K562 (cell line): ENCODE measurements at regions not wholly inside any gene's neighbourhood (a gene's known extent, or its start where the extent isn't known, plus 50 kb on each side); places are given as distances from the start of the nearest gene placed in this dataset.

Experiments
- ATAC-seq: fragments of 200-7000 bp; cut with Tn5 transposase; 3 replicates; pipeline ENCODE4 v1.9.1; 2020; ENCODE audit warnings: moderate library complexity
- BruUV-seq: library from RNA; stranded (reverse); fragments of 400-500 nt; replicated peaks from 2 replicates; lab custom pipeline; 2021; lab: Mats Ljungman, UMichigan
- CTCF ChIA-PET: fragments of 300-600 bp; formaldehyde crosslinking; extraction: SDS; loops from one replicate; lab custom pipeline; 2021; ENCODE audit warnings: low intra/inter-chr PET ratio; lab: Yijun Ruan, JAX
- POLR2A ChIA-PET: fragments of 300-600, 350-650 bp; sonication (Branson Sonifier 250); formaldehyde crosslinking; extraction: SDS; loops from one replicate; lab custom pipeline; 2021; ENCODE audit warnings: antibody characterized with exemption, inconsistent platforms; lab: Yijun Ruan, JAX
- DNase-seq, 4 experiments: peaks; one replicate each; pipeline versions ENCODE4 v3.0.0 to v3.0.0-alpha.2; 2011 to 2018; ENCODE audit warnings: low spot score in 3 of 4, mixed read lengths in 3 of 4; ENCODE audit errors: extremely low read depth in 1 of 4
- FAIRE-seq: peaks from 2 replicates; lab custom pipeline; 2011; peaks lifted over from hg19 to GRCh38; lab: Jason Lieb, UNC
- H2AFZ ChIP-seq: 2 replicates; pipeline ENCODE4 v1.6.0; 2011; ENCODE audit warnings: low read depth, low read length, control low read depth, inconsistent platforms
- H3K27ac ChIP-seq: fragments of 200-600 bp; 3 replicates; pipeline ENCODE4 v1.8.0; 2011; ENCODE audit warnings: low read depth, mild to moderate bottlenecking, control low read depth, inconsistent platforms, low read length, moderate library complexity, mixed read lengths; ENCODE audit errors: extremely low read depth
- H3K27me3 ChIP-seq, 2 experiments: fragments of 300-600 bp in 1 of 2; 2 replicates in 1 of 2; 3 replicates in 1 of 2; pipeline versions ENCODE4 v1.6.0 to v1.8.0; 2011; ENCODE audit warnings: inconsistent platforms in 2 of 2, low read length in 2 of 2, mild to moderate bottlenecking in 1 of 2, mixed read lengths in 1 of 2, moderate library complexity in 1 of 2; ENCODE audit not compliant: control insufficient read depth in 2 of 2, insufficient read depth in 2 of 2
- H3K36me3 ChIP-seq: fragments of 300-600 bp; 3 replicates; pipeline ENCODE4 v1.8.0; 2011; ENCODE audit warnings: mild to moderate bottlenecking, low read length, inconsistent platforms; ENCODE audit not compliant: control insufficient read depth, insufficient read depth
- H3K4me1 ChIP-seq, 2 experiments: fragments of 200-600 bp in 1 of 2; replicated peaks in 1 of 2; 2 replicates in 1 of 2; 3 replicates in 1 of 2; pipeline versions ENCODE4 v1.5.1 to v1.8.0; 2011; ENCODE audit warnings: inconsistent platforms in 2 of 2, low read length in 2 of 2, mild to moderate bottlenecking in 1 of 2, mixed read lengths in 1 of 2, moderate library complexity in 1 of 2; ENCODE audit not compliant: control insufficient read depth in 2 of 2, insufficient read depth in 2 of 2
- H3K4me2 ChIP-seq: 2 replicates; pipeline ENCODE4 v1.6.1; 2011; ENCODE audit warnings: low read length, control low read depth, inconsistent platforms, mixed read lengths; ENCODE audit not compliant: insufficient read depth
- H3K4me3 ChIP-seq: fragments of 200-600 bp; sonication (generic), shearing (Covaris generic); 2 replicates; pipeline ENCODE4 v1.5.1; 2016; ENCODE audit warnings: control low read depth, inconsistent platforms
- H3K79me2 ChIP-seq: fragments of 200-600 bp; 3 replicates; pipeline ENCODE4 v1.8.0; 2011; ENCODE audit warnings: low read length, inconsistent platforms; ENCODE audit not compliant: control insufficient read depth, insufficient read depth
- H3K9ac ChIP-seq, 2 experiments: 2 replicates each; pipeline versions ENCODE4 v1.6.0 to v1.6.1; 2011; ENCODE audit warnings: low read depth in 2 of 2, low read length in 2 of 2, control low read depth in 1 of 2, inconsistent platforms in 1 of 2, mild to moderate bottlenecking in 1 of 2, mixed read lengths in 1 of 2; ENCODE audit not compliant: insufficient read depth in 1 of 2
- H3K9me1 ChIP-seq: one replicate; pipeline ENCODE4 v1.6.0; 2011; ENCODE audit warnings: inconsistent platforms, mild to moderate bottlenecking, low read length, moderate library complexity; ENCODE audit not compliant: control insufficient read depth, insufficient read depth
- H3K9me3 ChIP-seq: replicated peaks from 2 replicates; pipeline ENCODE4 v1.5.1; 2011; ENCODE audit warnings: low read depth, low read length, inconsistent platforms; ENCODE audit not compliant: control insufficient read depth, insufficient read depth
- H4K20me1 ChIP-seq: replicated peaks from 2 replicates; pipeline ENCODE4 v1.6.1; 2011; ENCODE audit warnings: low read length, inconsistent platforms, mixed read lengths; ENCODE audit not compliant: control insufficient read depth, insufficient read depth
- ATF4 ChIP-seq: fragments of 450-650 bp; formaldehyde crosslinking; IDR thresholded peaks from 2 replicates; pipeline ENCODE4 v1.4.0; 2022; ENCODE audit warnings: mild to moderate bottlenecking, moderate library complexity
- CC2D1A ChIP-seq: fragments of 450-650 bp; IDR thresholded peaks from 2 replicates; pipeline ENCODE4 v1.6.1; 2017; ENCODE audit warnings: mild to moderate bottlenecking
- HMGN3 ChIP-seq: IDR thresholded peaks from 2 replicates; pipeline ENCODE4 v1.6.1; 2011; ENCODE audit warnings: borderline replicate concordance, low read depth, mild to moderate bottlenecking, mixed read lengths, low read length; ENCODE audit not compliant: insufficient read length; ENCODE audit errors: extremely low read depth
- JUNB ChIP-seq: fragments of 450-650 bp; formaldehyde crosslinking; conservative IDR thresholded peaks from 2 replicates; pipeline ENCODE4 v1.4.0; 2020; ENCODE audit warnings: mild to moderate bottlenecking
- PCBP1 ChIP-seq: fragments of 200-400 bp; formaldehyde crosslinking; IDR thresholded peaks from 2 replicates; pipeline ENCODE4 v1.6.1; 2018; ENCODE audit warnings: mild to moderate bottlenecking, low read depth, low read length; ENCODE audit not compliant: poor library complexity, severe bottlenecking
- SIRT6 ChIP-seq: IDR thresholded peaks from one replicate; pipeline ENCODE4 v1.6.1; 2012; ENCODE audit warnings: low read depth, mild to moderate bottlenecking, control low read depth, inconsistent platforms, low read length, moderate library complexity
- TFAP4 ChIP-seq: sonication (generic); formaldehyde crosslinking; IDR thresholded peaks from 2 replicates; pipeline ENCODE4 v1.8.0; 2022; ENCODE audit warnings: missing genetic modification reagents, mild to moderate bottlenecking, moderate library complexity, borderline replicate concordance
- ZNF12 ChIP-seq: sonication (generic); formaldehyde crosslinking; IDR thresholded peaks from 2 replicates; pipeline ENCODE4 v1.4.0; 2020; ENCODE audit warnings: mild to moderate bottlenecking, missing genetic modification reagents
- ZNF121 ChIP-seq: sonication (generic); formaldehyde crosslinking; conservative IDR thresholded peaks from 2 replicates; pipeline ENCODE4 v1.8.0; 2022; ENCODE audit warnings: missing genetic modification reagents
- ZNF561 ChIP-seq: fragments of 450-650 bp; formaldehyde crosslinking; conservative IDR thresholded peaks from 2 replicates; pipeline ENCODE4 v1.4.0; 2020; ENCODE audit warnings: mild to moderate bottlenecking, moderate library complexity
- WGBS: fragments of 100-300 bp; shearing (Covaris generic); methylation state at CpG from one replicate; pipeline ENCODE4 v1.1.6; 2016; ENCODE audit warnings: low coverage, mixed read lengths; ENCODE audit not compliant: insufficient coverage; ENCODE audit errors: missing lambda C conversion rate; 5-methylcytosine and 5-hydroxymethylcytosine counted together
- in situ Hi-C: fragments of 300-500 bp; cut with MboI; formaldehyde crosslinking; loops from 4 replicates; pipeline ENCODE4 v1.15.0; 2018; ENCODE audit warnings: inconsistent platforms, mixed read lengths
- intact Hi-C: fragments of 100-400 bp; cut with micrococcal nuclease; formaldehyde crosslinking; loops from 2 replicates; pipeline ENCODE4 v1.14.2; 2022

GRCh38 chr15:62360332-62361097 lies 195.4 kb upstream of the C2CD4B start:
- Histone ChIP-seq H3K9ac (no peak overlapping the region), H3K36me3 (no peaks in the 10 kb centered on the region), H3K79me2 (no peaks in the 10 kb centered on the region), H3K27me3 (peaks cover 0 to 2% of the 10 kb centered on the region in 2 experiments; a peak in 2 of 5 replicates), H3K9me3 (no peaks in the 10 kb centered on the region), H3K4me3 (no peak overlapping the region), H3K27ac (no peak overlapping the region), H4K20me1 (no peaks in the 10 kb centered on the region), H2AFZ (no peak overlapping the region)
- POLR2A ChIA-PET: no interaction called here
- ATAC-seq (no peak), DNase-seq (no peak)
- 3% methylated on average over 11 of the region's 11 CpGs for WGBS
- no TSS peak for BruUV-seq
- in situ Hi-C loops: no loop called here
- TF ChIP-seq JUNB (CRISPR knock-in tag): no peak
- no peak for TF ChIP-seq HMGN3
- TF ChIP-seq ZNF561 (CRISPR knock-in tag): no peak
- no peak for TF ChIP-seq ATF4 (CRISPR knock-in tag)
- no peak for TF ChIP-seq ZNF121 (CRISPR knock-in tag)
- no peak for TF ChIP-seq SIRT6
- no peak for TF ChIP-seq PCBP1
- no peak for TF ChIP-seq ZNF12 (CRISPR knock-in tag)
- no peak for TF ChIP-seq CC2D1A
- no peak for TF ChIP-seq TFAP4 (CRISPR knock-in tag)
- TF ChIP-seq, all 486 proteins: peak for 0
- Histone ChIP-seq H3K4me2 (no peak overlapping the region), H3K4me1 (no peaks in the 10 kb centered on the region), H3K9me1 (no peaks in the 10 kb centered on the region)
- no peak for FAIRE-seq
- CTCF ChIA-PET: no interaction called here
- intact Hi-C loops: no loop called here
